DOHH2 (cell line): ENCODE measurements at regions not wholly inside any gene's neighbourhood (a gene's known extent, or its start where the extent isn't known, plus 50 kb on each side); places are given as distances from the start of the nearest gene placed in this dataset.

Experiments
- H3F3A ChIP-seq: fragments of 200-600 bp; sonication (generic), shearing (Covaris generic); 2 replicates; pipeline ENCODE4 v1.6.0; 2016; ENCODE audit warnings: antibody characterized with exemption, mild to moderate bottlenecking; ENCODE audit not compliant: control insufficient read depth, insufficient read depth
- H3K27ac ChIP-seq: fragments of 200-600 bp; sonication (generic); 2 replicates; pipeline ENCODE4 v1.5.1; 2014; ENCODE audit warnings: low read depth, mild to moderate bottlenecking, low read length, moderate library complexity
- H3K27me3 ChIP-seq: fragments of 200-600 bp; sonication (generic); 2 replicates; pipeline ENCODE4 v1.6.1; 2014; ENCODE audit warnings: mild to moderate bottlenecking, low read length, mixed read lengths; ENCODE audit not compliant: control insufficient read depth
- H3K36me3 ChIP-seq: fragments of 200-600 bp; sonication (generic); 2 replicates; pipeline ENCODE4 v1.6.1; 2014; ENCODE audit warnings: mild to moderate bottlenecking, low read length, moderate library complexity, mixed read lengths; ENCODE audit not compliant: control insufficient read depth
- H3K4me1 ChIP-seq: fragments of 200-600 bp; sonication (generic); 2 replicates; pipeline ENCODE4 v1.6.1; 2014; ENCODE audit warnings: mild to moderate bottlenecking, low read length, mixed read lengths; ENCODE audit not compliant: control insufficient read depth
- H3K4me2 ChIP-seq: fragments of 200-600 bp; sonication (generic); 2 replicates; pipeline ENCODE4 v1.6.0; 2014; ENCODE audit warnings: mild to moderate bottlenecking, low read length, moderate library complexity
- H3K4me3 ChIP-seq: fragments of 200-600 bp; sonication (generic); 2 replicates; pipeline ENCODE4 v1.5.1; 2014; ENCODE audit warnings: mild to moderate bottlenecking, low read length, mixed read lengths
- H3K79me2 ChIP-seq: fragments of 200-600 bp; sonication (generic); 2 replicates; pipeline ENCODE4 v1.6.1; 2014; ENCODE audit warnings: mild to moderate bottlenecking, low read length, mixed read lengths; ENCODE audit not compliant: control insufficient read depth
- H3K9me2 ChIP-seq: fragments of 200-600 bp; sonication (generic); replicated peaks from 2 replicates; pipeline ENCODE4 v1.6.1; 2014; ENCODE audit warnings: mild to moderate bottlenecking, low read length, mixed read lengths; ENCODE audit not compliant: control insufficient read depth
- H3K9me3 ChIP-seq: fragments of 200-600 bp; sonication (generic); 2 replicates; pipeline ENCODE4 v1.6.1; 2014; ENCODE audit warnings: antibody characterized with exemption, low read length, mixed read lengths; ENCODE audit not compliant: control insufficient read depth, insufficient read depth
- H4K20me1 ChIP-seq: fragments of 200-600 bp; sonication (generic); 2 replicates; pipeline ENCODE4 v1.6.0; 2014; ENCODE audit warnings: low read depth, mild to moderate bottlenecking, antibody characterized with exemption, low read length, moderate library complexity; ENCODE audit not compliant: control insufficient read depth, insufficient read depth
- CTCF ChIP-seq: fragments of 200-600 bp; sonication (generic); IDR thresholded peaks from one replicate; pipeline ENCODE4 v1.5.1; 2014; ENCODE audit warnings: antibody characterized with exemption, mild to moderate bottlenecking, low read depth, low read length; ENCODE audit not compliant: poor library complexity, severe bottlenecking
- EZH2phosphoT487 ChIP-seq: fragments of 200-600 bp; sonication (generic); IDR thresholded peaks from 2 replicates; pipeline ENCODE4 v1.6.1; 2017; ENCODE audit warnings: borderline replicate concordance, mild to moderate bottlenecking, antibody characterized with exemption, low read length, moderate library complexity, mixed read lengths

- Histone ChIP-seq H3K9me2 (no peaks in the 10 kb centered on the region), H3K9me3 (no peaks in the 10 kb centered on the region), H3K4me3 (no peak overlapping the region), H3K4me2 (no peak overlapping the region), H3K36me3 (no peaks in the 10 kb centered on the region), H3K79me2 (no peaks in the 10 kb centered on the region), H3K27ac (no peak overlapping the region), H4K20me1 (no peaks in the 10 kb centered on the region), H3K4me1 (no peaks in the 10 kb centered on the region), H3F3A (no peaks in the 10 kb centered on the region), H3K27me3 (peaks cover 4% of the 10 kb centered on the region; the same call in 1 of the 2 replicates)
- TF ChIP-seq CTCF (no peak), EZH2phosphoT487 (no peak)
Observed at GRCh38 chr17:51500454-51500853, 240.1 kb downstream of the UTP18 start.

DNA sequence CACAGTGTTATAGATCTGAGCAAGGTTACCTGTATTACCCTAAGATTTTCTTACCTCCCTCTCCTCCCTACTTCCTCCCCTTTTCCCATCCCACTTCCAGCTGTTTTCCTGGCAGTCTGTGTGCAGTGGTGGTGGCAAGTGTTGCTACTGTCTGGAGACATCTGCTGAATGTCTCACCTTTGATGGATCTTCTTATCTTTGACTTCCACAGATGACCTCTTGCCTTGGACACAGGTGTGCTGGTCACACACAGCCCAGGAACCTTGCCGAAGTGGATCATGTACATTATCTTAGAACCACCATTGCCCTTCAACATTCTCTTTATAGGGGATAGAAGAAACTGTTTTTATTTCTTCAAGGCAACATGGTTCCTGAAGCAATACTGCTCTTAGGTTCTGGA lies 245.1 kb downstream of the UTP18 start:
- no peak overlapping the region for H3K4me2 ChIP-seq
- TF ChIP-seq CTCF: no peak
- TF ChIP-seq EZH2phosphoT487: no peak

GRCh38 chr17:51507444-51507843 lies 247.1 kb downstream of the UTP18 start:
- no peaks in the 10 kb centered on the region for H3K4me1 ChIP-seq

More for the DNA sequence above, 245.1 kb downstream of the UTP18 start:
- Histone ChIP-seq H4K20me1 (no peaks in the 10 kb centered on the region), H3K36me3 (no peaks in the 10 kb centered on the region), H3K9me3 (no peaks in the 10 kb centered on the region), H3K4me3 (no peak overlapping the region), H3K4me1 (no peaks in the 10 kb centered on the region), H3F3A (no peaks in the 10 kb centered on the region), H3K79me2 (no peaks in the 10 kb centered on the region), H3K27ac (no peak overlapping the region), H3K9me2 (no peaks in the 10 kb centered on the region), H3K27me3 (peaks cover 16% of the 10 kb centered on the region)

More at GRCh38 chr17:51507444-51507843, 247.1 kb downstream of the UTP18 start:
- Histone ChIP-seq H3K27me3 (peaks cover 16% of the 10 kb centered on the region), H3K79me2 (no peaks in the 10 kb centered on the region), H3K36me3 (no peaks in the 10 kb centered on the region), H3K27ac (no peak overlapping the region), H3K4me3 (no peak overlapping the region), H3K9me3 (no peaks in the 10 kb centered on the region), H3F3A (no peaks in the 10 kb centered on the region), H3K4me2 (no peak overlapping the region), H4K20me1 (no peaks in the 10 kb centered on the region), H3K9me2 (no peaks in the 10 kb centered on the region)
- TF ChIP-seq CTCF (no peak), EZH2phosphoT487 (no peak)
